ENCODE measurements at regions not wholly inside any gene's neighbourhood (a gene's known extent, or its start where the extent isn't known, plus 50 kb on each side); places are given as distances from the start of the nearest gene placed in this dataset.

DNA sequence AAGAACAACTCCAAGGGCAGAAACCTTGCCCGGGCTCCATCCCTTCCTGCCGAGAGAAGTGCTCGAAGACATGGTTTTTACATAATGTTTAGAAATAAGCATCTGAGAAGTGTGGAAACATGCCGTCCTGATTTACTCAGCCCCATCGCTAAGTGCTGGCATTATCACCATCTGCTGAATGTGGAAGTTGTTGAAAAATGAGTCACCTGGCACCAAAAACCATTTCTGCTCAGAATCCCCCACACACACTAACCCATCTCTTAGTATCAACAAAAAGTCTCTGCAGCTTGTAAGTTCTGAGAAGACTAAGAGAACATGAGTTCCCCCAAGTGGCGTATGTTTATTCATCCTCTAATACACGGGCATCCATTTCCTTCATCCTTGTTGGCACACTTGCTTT is 51.0 kb upstream of the ARL8B start:
- no peak for DNase-seq

DNA sequence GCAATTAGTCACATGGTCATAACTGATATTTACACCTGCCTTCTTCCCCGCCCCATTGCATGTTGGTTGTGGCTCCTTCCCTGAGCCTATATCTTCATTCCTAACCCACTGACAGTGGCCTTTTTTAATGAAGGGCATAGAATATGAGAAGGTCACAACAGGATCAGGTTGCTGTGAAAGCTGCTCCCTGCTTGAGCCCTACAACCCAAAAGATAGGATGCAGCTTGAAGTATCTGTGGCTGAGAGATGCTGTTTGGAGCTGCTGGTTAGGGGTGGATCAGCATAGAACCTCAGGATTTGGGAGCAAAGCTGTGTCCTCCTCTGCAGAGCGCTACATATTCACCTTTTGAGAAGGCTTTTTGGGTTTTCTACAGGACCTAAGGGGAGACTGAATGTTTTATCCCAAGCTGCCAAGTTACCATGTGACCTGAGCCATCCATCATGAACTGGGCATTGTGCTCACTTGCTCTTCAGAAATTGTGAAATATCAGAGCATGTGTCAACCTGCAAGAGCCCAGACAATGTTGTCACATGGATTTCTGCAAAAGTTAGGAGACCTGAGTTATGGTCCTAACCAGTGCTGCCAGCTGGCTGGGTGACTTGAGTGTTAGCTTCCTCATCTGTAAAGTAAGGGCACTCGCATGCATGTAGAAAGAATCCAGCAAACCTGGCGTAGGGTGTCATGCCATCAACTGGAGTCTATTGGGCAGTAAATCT is 49.8 kb upstream of the ARL8B start:
- DNase-seq: no peak

Data from activated CD4-positive, alpha-beta T cell treated with anti-CD3 and anti-CD28 coated beads, Interleukin-2, amount 50 U/mL, for 4 hours (primary cell).